D721Med (cell line): ENCODE measurements at regions not wholly inside any gene's neighbourhood (a gene's known extent, or its start where the extent isn't known, plus 50 kb on each side); places are given as distances from the start of the nearest gene placed in this dataset.

Experiments used
- DNase-seq: peaks from one replicate; pipeline ENCODE4 v3.0.0; 2011; ENCODE audit warnings: low spot score; ENCODE audit not compliant: insufficient read length
- FAIRE-seq: peaks from 2 replicates; lab custom pipeline; 2011; peaks lifted over from hg19 to GRCh38; lab: Jason Lieb, UNC
- CTCF ChIP-seq: IDR thresholded peaks from 2 replicates; pipeline ENCODE4 v1.5.1; 2012; ENCODE audit warnings: mild to moderate bottlenecking, control low read depth; ENCODE audit not compliant: insufficient read depth; ENCODE audit errors: missing control alignments

DNA sequence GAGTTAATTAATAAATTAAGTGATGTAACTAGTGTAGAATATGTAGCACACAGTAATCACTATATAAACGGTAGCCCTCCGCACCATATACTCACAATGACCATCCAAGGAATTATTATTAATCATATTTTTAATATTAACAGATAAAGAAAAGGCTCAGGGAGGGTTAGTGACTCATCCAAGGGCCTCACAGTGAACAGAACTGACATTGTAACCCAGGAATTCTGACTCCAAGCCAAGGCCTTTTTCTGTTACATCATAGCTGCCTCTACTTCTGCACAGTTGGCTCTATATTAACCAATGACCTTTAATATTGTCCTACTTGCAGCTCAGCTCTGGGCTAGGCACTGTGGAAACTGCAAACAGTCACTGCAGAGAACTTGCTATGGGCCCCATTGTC is 117.5 kb upstream of the SIRPG start:
- no peak for FAIRE-seq
- TF ChIP-seq CTCF = no peak
- no peak for DNase-seq

- DNase-seq (no peak), FAIRE-seq (no peak)
- TF ChIP-seq CTCF = no peak
These were observed 116.9 kb upstream of the SIRPG start for GRCh38 chr20:1774479-1774878.

GRCh38 chr20:1773816-1774215 is 116.2 kb upstream of the SIRPG start:
- no peak for TF ChIP-seq CTCF
- DNase-seq (no peak), FAIRE-seq (no peak)

DNA sequence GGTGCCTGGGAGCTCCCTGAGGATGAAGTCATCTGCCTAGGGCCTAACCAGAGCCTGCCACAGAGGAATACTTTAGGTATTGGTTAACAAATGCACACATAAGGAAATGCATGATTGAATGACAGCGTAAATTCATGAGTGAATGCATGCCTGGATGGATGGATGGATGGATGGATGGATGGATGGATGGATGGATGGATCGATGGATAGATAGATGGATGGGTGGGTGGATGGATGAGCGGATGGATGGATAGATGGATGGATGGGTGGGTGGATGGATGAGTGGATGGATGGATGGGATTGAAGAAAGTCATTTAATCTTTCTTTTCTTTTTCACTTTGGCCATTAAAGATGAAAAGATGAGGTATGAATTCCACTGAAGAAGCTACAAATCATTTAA is 111.9 kb upstream of the SIRPG start:
- no peak for FAIRE-seq
- no peak for DNase-seq
- TF ChIP-seq CTCF = no peak

GRCh38 chr20:1766731-1767130 is 109.2 kb upstream of the SIRPG start:
- no peak for TF ChIP-seq CTCF
- FAIRE-seq (no peak), DNase-seq (no peak)

- TF ChIP-seq CTCF = peak; percentile 75
- FAIRE-seq (no peak), DNase-seq (no peak)
These were observed 106.8 kb upstream of the SIRPG start for GRCh38 chr20:1764136-1765033.

GRCh38 chr20:1761598-1761997 is 104.0 kb upstream of the SIRPG start:
- FAIRE-seq (no peak), DNase-seq (no peak)
- TF ChIP-seq CTCF = no peak
